Suprapubic skin (tissue), 4 donors: ENCODE measurements at regions not wholly inside any gene's neighbourhood (a gene's known extent, or its start where the extent isn't known, plus 50 kb on each side); places are given as distances from the start of the nearest gene placed in this dataset.

Experiments
- DNase-seq, 2 donors: peaks; one replicate each; pipeline ENCODE4 v3.0.0-alpha.2; 2019; ENCODE audit warnings: low spot score in 2 of 2
- H3K27ac ChIP-seq: fragments of 200-600 bp; sonication (generic); one replicate; pipeline ENCODE4 v1.5.1; 2019
- H3K27me3 ChIP-seq: fragments of 200-600 bp; sonication (generic); one replicate; pipeline ENCODE4 v1.5.1; 2019
- H3K36me3 ChIP-seq: fragments of 200-600 bp; sonication (generic); one replicate; pipeline ENCODE4 v1.5.1; 2019
- H3K4me1 ChIP-seq: fragments of 200-600 bp; sonication (generic); one replicate; pipeline ENCODE4 v1.5.1; 2019
- H3K4me3 ChIP-seq: fragments of 200-600 bp; sonication (generic); one replicate; pipeline ENCODE4 v1.5.1; 2019; ENCODE audit warnings: mild to moderate bottlenecking
- H3K9me3 ChIP-seq: fragments of 200-600 bp; sonication (generic); one replicate; pipeline ENCODE4 v1.5.1; 2019
- EP300 ChIP-seq: sonication (generic); formaldehyde crosslinking; IDR thresholded peaks from one replicate; pipeline ENCODE4 v1.6.1; 2017; ENCODE audit warnings: antibody characterized with exemption
- POLR2A ChIP-seq, 2 donors: fragments of 450-650 bp; IDR thresholded peaks; one replicate each; pipeline ENCODE4 v1.6.1; 2017; ENCODE audit warnings: antibody characterized with exemption in 2 of 2, mild to moderate bottlenecking in 2 of 2, moderate library complexity in 2 of 2
- POLR2AphosphoS5 ChIP-seq, 3 donors: sonication (generic); formaldehyde crosslinking; IDR thresholded peaks; one replicate each; pipeline ENCODE4 v1.6.1; 2017; ENCODE audit warnings: antibody characterized with exemption in 3 of 3
- WGBS: methylation state at CpG from one replicate; pipeline ENCODE4 v1.1.5; 2018; 5-methylcytosine and 5-hydroxymethylcytosine counted together
- TF ChIP-seq, protein P1 (sequence below), 2 donors: fragments of 200-600 bp in 1 of 2; fragments of 450-650 bp in 1 of 2; sonication (generic) in 1 of 2; IDR thresholded peaks; one replicate each; pipeline ENCODE4 v1.5.1; 2016 to 2019; ENCODE audit warnings: antibody characterized with exemption in 2 of 2, mild to moderate bottlenecking in 1 of 2, moderate library complexity in 1 of 2

DNA sequence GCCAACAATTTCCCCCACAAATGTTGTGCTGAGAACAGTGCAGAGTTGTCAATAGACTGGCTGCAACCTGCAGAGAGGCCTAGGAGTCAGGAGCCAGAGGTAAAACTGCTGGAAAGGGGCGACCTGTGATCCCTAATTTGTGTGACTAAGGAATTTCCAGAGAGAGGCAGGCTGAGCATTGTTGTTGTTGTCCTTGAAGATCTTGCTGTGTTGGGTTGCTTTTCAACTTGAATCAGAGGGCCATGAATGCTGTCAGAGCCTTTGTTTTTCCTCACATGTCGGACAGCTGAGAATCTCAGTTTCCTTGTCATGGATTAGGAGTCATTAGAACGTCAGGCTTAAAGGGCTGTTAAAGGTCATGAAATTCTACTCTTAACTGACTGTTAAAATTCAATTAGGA lies 134.6 kb upstream of the ASTN2 start:
- 54% methylated on average over 3 of the region's 3 CpGs for WGBS
- no peaks in the 10 kb centered on the region for H3K36me3 ChIP-seq
- no peak overlapping the region for H3K27ac ChIP-seq
- H3K4me1 ChIP-seq: no peaks in the 10 kb centered on the region
- DNase-seq: no peak
- TF ChIP-seq, protein P1, sequence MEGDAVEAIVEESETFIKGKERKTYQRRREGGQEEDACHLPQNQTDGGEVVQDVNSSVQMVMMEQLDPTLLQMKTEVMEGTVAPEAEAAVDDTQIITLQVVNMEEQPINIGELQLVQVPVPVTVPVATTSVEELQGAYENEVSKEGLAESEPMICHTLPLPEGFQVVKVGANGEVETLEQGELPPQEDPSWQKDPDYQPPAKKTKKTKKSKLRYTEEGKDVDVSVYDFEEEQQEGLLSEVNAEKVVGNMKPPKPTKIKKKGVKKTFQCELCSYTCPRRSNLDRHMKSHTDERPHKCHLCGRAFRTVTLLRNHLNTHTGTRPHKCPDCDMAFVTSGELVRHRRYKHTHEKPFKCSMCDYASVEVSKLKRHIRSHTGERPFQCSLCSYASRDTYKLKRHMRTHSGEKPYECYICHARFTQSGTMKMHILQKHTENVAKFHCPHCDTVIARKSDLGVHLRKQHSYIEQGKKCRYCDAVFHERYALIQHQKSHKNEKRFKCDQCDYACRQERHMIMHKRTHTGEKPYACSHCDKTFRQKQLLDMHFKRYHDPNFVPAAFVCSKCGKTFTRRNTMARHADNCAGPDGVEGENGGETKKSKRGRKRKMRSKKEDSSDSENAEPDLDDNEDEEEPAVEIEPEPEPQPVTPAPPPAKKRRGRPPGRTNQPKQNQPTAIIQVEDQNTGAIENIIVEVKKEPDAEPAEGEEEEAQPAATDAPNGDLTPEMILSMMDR (IDR thresholded peaks at IDR 0.05): no peak
- no peak for TF ChIP-seq EP300
- TF ChIP-seq POLR2A (IDR thresholded peaks at IDR 0.05): no peak
- no peak for TF ChIP-seq POLR2AphosphoS5 (IDR thresholded peaks at IDR 0.05)
- no peak overlapping the region for H3K4me3 ChIP-seq
- H3K9me3 ChIP-seq: no peaks in the 10 kb centered on the region
- no peaks in the 10 kb centered on the region for H3K27me3 ChIP-seq

DNA sequence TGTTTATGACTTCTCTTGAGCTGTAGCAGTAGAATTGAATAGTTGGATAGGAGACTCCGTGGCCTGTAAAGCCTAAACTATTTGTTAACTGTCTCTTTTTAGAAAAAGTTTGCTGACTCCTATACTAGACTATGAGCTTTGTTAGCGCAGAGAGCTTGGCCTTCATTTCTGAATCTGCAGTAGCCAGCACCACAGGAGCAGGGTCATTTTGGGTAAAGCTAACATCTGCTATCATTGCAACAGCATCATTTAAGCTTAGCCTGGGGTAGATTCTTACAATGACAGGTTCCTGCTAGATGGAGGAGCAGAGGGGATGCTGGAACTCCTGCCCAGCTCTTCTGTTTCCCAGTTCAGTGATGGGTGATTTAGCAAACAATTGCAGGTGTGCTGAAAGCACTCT lies 133.7 kb upstream of the ASTN2 start:
- TF ChIP-seq POLR2A (IDR thresholded peaks at IDR 0.05) (no peak), POLR2AphosphoS5 (IDR thresholded peaks at IDR 0.05) (no peak), EP300 (no peak)
- TF ChIP-seq, protein P1 (IDR thresholded peaks at IDR 0.05): no peak
- Histone ChIP-seq H3K36me3 (no peaks in the 10 kb centered on the region), H3K9me3 (no peaks in the 10 kb centered on the region), H3K27me3 (no peaks in the 10 kb centered on the region), H3K27ac (no peak overlapping the region), H3K4me1 (no peaks in the 10 kb centered on the region), H3K4me3 (no peak overlapping the region)
- 90% methylated on average over 2 of the region's 2 CpGs for WGBS
- DNase-seq: no peak

DNA sequence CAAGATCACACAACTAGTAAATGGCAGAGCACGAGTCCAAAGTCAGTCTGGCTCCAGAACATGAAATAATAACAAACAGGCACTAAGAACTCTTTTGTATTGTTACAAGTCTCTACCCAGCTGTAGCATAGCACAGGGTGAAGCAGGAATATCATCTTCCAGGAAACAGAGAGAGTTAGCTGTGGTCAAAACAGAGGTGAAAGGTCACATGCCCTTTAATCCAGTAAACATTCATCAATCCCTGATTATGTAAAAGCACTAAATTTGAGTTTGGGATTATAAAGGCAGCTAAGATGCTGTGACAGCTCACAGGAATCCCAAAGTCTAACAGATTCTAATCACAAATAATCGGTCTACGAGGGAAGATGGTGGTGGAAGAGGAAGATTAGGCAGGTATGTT lies 133.0 kb upstream of the ASTN2 start:
- no peak overlapping the region for H3K4me3 ChIP-seq
- WGBS: 67% methylated on average over 3 of the region's 3 CpGs
- no peak for DNase-seq
- no peaks in the 10 kb centered on the region for H3K36me3 ChIP-seq
- TF ChIP-seq, protein P1 (IDR thresholded peaks at IDR 0.05): no peak
- TF ChIP-seq EP300 (no peak), POLR2A (IDR thresholded peaks at IDR 0.05) (no peak), POLR2AphosphoS5 (IDR thresholded peaks at IDR 0.05) (no peak)
- H3K27me3 ChIP-seq: no peaks in the 10 kb centered on the region
- H3K9me3 ChIP-seq: no peaks in the 10 kb centered on the region
- no peak overlapping the region for H3K27ac ChIP-seq
- no peaks in the 10 kb centered on the region for H3K4me1 ChIP-seq

DNA sequence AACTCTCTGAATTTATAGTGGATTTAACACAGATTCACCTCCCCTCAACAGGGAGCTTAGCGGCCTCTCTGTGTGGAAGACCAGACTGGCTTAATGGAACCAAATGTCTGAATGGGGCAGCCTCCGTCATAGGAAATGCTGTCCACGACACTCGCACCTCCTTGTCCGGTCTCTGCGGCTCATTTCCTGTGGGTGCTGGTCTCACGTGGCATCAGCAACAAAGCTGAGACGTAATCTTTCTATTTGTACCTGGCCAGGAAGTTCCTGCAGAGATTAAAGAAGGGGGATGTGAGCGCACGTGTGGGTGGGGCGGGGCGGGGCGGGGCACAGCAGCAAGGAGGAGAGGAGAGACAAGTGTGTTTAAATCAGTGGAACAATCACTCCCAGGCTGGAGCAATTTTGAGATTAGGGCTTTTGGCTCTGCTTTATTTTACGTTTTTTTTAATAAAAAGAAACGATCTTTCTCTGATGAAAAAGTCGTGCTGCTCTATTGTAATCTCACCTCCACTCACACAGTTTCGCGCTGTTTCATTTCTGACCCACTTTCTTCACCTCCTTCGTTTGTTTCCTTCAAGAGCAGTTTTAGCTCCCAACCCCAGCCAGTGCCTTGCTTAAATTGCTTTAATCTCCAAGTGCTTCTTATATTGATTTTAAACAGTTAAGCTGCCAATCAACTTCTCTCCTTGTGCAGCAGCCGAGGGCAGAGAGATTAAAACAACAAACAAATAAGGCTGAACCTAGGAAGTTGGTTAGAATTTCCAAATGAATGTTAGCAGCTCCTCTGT lies 132.2 kb upstream of the ASTN2 start:
- TF ChIP-seq, protein P1 (IDR thresholded peaks at IDR 0.05): no peak
- TF ChIP-seq POLR2A (IDR thresholded peaks at IDR 0.05) (no peak), POLR2AphosphoS5 (IDR thresholded peaks at IDR 0.05) (no peak), EP300 (no peak)
- Histone ChIP-seq H3K27me3 (no peaks in the 10 kb centered on the region), H3K27ac (no peak overlapping the region), H3K36me3 (no peaks in the 10 kb centered on the region), H3K4me1 (no peaks in the 10 kb centered on the region), H3K9me3 (no peaks in the 10 kb centered on the region), H3K4me3 (no peak overlapping the region)
- DNase-seq: no peak
- 21% methylated on average over 20 of the region's 20 CpGs for WGBS

DNA sequence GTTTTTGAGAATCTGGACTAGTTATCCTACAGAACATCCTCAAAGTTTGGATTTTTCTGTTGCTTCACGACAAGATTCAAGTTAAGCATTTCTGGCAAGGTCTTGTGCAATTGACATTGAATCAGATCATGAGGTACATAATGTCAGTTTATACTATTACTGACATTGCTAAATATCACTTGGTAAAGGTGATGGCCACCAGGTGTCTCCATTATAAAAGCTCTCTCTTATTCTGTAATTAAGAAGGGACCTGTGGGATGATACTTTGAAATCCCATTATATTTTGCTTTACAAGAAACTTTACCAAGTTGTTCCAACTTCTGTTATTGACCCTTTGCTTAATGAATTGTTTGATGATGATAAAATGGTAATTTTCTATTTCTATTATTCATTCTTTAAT lies 131.0 kb upstream of the ASTN2 start:
- Histone ChIP-seq H3K36me3 (no peaks in the 10 kb centered on the region), H3K4me3 (no peak overlapping the region), H3K27me3 (no peaks in the 10 kb centered on the region), H3K4me1 (no peaks in the 10 kb centered on the region), H3K27ac (no peak overlapping the region), H3K9me3 (no peaks in the 10 kb centered on the region)
- no peak for TF ChIP-seq EP300
- TF ChIP-seq, protein P1 (IDR thresholded peaks at IDR 0.05): no peak
- TF ChIP-seq POLR2AphosphoS5 (IDR thresholded peaks at IDR 0.05): no peak
- TF ChIP-seq POLR2A (IDR thresholded peaks at IDR 0.05): no peak
- DNase-seq: no peak
- WGBS: 81% methylated on average over 1 of the region's 1 CpG
